HG03565 (cell line): ENCODE measurements at regions not wholly inside any gene's neighbourhood (a gene's known extent, or its start where the extent isn't known, plus 50 kb on each side); places are given as distances from the start of the nearest gene placed in this dataset.

ENCODE experiments used
- ATAC-seq: cut with Tn5 transposase; IDR thresholded peaks from one replicate; pipeline ENCODE4 v1.9.1; 2021; ENCODE audit warnings: mild to moderate bottlenecking, moderate library complexity; ENCODE audit not compliant: unreplicated experiment

GRCh38 chr3:154976072-154976983 lies 103.8 kb upstream of the MME start:
- ATAC-seq = no peak

GRCh38 chr3:154973851-154974250 lies 106.3 kb upstream of the MME start:
- no peak for ATAC-seq

GRCh38 chr3:154972951-154973350 lies 107.2 kb upstream of the MME start:
- ATAC-seq = no peak

- no peak for ATAC-seq
Observed at GRCh38 chr3:154971771-154972326, 108.3 kb upstream of the MME start.

DNA sequence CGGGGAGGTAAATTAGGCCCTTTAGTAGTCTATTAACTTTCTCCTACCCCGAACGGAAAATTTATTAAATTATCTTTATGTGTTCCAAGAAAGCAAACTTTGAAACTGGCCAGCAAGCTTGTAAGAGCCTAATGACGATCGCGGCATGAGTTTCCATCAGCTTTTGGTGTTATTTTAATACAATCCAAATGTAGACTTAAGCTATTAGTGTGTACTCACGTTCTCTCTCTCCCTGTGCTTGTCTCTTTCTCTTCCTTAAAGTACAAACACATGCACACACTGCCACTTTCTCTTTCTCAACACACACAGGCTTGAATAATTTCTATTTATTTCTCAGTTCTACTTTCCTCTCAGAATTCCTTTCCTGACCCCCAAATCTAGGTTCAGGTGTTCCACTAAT lies 108.8 kb upstream of the MME start:
- no peak for ATAC-seq

GRCh38 chr3:154970797-154971196 lies 109.3 kb upstream of the MME start:
- ATAC-seq = no peak

DNA sequence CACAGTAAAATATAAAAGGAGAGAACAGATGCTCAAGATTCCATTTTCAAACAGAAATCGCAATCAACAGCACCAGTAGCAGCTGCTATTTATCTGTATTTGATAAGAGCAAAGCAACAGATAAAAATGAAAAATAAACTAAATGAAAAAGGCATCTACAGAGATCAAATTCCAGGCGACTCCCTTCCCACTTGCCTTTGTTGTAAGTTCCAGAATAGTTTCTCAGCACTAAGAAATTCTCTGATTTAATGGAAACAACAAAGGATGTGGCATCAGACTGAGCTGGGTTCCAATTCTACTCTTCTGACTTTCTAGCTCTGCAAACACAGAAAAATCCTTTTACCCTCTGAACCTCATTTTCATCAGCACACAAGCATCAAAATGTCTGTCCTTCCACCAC lies 110.8 kb upstream of the MME start:
- no peak for ATAC-seq

DNA sequence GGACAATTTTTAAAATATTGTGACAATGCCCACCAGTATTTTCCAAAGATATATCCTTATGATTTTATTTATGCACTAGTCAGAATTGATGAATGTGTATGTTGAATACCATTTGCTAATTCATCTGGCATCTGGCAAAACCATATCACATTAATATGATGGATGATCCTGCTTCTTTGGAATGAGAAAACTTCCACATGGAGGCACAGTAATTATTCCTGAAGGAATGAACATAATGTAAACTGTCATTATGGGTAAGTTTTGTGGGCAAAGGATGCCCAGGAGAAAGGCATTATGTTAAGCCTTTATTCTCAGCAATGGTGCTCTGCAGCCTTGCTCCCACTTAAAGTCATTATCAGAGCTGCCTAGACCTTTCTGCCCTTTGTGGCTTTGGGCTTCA lies 113.0 kb upstream of the MME start:
- ATAC-seq = no peak

DNA sequence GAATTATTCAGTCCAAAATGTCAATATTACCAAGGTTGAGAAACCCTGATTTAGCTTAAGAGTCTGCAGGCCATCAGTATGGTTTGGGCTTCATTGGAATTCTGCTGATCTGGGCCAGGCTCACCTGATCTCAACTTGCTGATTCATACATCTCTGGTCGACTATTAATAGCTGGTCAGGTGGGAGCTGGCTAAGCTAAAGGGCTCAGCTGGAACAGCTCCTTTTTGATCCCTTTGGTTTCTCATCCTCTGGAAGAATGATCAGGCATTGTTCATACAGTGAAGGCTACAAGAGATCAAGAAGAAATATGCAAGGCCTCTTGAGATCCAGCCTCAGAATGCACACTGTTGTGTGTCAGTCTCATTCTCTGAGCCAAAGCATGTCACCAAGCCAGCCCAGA lies 123.3 kb upstream of the MME start:
- no peak for ATAC-seq

DNA sequence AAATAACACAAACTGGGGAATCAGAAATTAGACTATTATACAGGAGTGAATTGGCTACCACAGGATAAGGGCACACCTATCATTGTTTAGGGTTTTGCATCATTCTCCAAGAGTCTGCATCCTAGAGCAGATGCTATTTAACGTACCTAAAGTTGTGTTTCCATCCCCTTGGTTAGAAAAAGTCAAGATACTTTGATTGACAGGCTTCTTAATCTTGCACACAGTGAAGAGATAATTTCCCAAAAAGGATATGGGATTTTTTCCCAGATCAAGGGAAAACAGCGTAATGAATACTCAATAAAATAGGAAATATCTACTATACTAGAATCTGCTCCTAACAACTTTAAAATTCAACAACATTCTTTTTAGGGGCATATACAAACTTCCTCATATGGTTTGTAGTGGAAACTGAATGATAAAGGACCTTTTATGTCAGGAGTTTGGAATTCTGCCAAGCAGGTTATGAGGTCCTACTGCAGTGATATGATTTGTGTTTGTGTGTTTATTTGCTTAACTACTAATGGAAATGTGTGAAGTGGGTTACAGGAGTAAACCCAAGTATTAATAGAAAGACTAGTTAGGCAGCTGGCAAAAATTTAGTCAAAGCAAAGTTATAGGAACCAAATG lies 124.1 kb upstream of the MME start:
- ATAC-seq = no peak

DNA sequence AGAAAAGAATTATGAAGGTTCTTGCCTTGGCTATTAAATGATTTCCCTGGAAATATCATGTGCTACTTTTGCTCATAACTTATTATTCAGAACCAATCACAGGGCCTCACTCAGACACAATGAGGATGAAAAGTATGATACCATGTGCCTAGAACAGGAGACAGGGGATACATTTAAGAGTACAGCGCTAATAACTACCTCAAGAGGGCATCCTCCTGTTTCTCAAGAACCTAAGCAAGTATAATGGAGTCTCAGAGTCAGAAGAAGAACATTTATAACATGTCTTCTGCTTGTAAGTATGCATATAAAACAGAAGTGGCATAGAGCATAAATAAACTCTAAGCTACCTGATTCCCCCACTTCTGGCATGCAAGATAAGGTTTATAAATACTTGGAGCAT lies 125.4 kb upstream of the MME start:
- ATAC-seq = no peak

DNA sequence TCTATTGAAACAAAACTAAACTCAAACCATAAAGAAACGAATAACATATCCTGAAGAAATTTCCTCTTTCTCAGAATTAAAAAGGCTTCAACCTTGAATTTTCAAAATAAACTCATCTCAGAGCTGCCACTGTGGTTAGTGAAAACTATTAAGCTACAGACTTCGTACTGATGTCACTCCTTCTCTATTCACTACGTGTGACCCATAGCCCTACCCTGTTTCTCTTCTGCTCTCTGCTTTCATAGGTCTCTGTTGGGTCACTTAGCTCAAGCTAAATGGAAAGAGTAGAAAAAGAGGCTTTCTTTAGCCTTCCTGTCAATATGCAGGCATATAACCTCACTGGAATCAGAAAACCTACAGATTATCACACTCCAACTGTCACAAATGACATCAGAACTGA lies 126.6 kb upstream of the MME start:
- ATAC-seq = no peak

GRCh38 chr3:154952553-154952952 lies 127.6 kb upstream of the MME start:
- no peak for ATAC-seq

DNA sequence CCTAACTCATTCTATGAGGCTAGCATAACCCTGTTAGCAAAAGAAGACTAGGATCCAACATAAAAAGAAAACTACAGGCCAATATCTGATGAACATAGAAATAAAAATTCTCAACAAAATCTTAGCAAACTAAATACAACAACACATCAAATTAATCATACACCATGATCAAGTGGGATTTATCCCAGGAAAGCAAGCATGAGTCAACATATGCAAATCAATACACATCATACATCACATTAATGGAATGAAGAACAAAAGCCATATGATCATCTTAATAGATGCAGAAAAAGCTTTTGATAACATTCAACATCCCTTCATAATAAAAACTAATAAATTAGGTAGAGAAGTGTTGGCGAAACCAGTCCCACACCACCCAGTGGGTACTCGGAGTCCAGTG lies 136.1 kb upstream of the MME start:
- no peak for ATAC-seq

- no peak for ATAC-seq
Observed at GRCh38 chr3:154942827-154943226, 137.3 kb upstream of the MME start.

GRCh38 chr3:154936196-154936595 lies 143.9 kb upstream of the MME start:
- ATAC-seq = no peak

DNA sequence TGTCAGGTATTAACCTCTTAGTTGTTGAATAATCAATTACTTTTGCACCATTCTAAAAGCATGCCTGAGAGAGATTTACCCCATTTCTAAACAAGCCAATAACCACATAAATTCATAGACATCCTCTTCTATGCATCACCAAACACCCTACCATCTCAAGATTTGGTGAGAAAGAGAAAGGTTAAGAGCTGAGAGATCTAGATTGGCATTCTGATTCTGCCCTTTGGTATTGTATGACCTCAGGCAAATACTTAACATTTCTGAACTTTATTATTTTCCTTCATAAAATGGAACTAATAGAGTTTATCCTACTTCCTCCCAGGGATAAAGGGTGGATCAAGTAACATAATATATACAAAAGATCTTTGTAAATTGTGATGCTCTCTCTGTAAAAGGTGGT lies 146.5 kb upstream of the MME start:
- no peak for ATAC-seq

GRCh38 chr3:154932633-154933032 lies 147.5 kb upstream of the MME start:
- ATAC-seq = no peak

- ATAC-seq = no peak
Observed at GRCh38 chr3:154931484-154931883, 148.6 kb upstream of the MME start.

DNA sequence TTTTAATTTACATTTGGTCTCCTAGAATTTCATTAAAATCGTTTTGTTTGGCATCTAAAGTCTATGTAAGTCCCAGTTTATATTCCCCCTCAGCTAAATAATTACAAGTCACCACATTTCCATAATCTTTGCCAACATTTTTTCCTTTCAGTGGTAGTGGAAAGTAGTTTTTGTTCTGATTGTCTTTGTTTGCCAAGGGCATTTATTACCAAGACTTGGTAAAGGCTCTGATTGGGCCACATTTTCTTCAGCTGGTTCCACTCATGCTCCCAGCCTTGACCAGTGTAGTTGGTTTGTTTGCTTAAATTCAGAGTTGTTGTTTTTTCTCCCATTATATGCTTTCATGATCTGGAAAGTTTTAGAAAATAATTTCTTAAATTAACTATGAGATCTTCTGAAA lies 153.4 kb upstream of the MME start:
- no peak for ATAC-seq

GRCh38 chr3:154921351-154921750 lies 158.8 kb upstream of the MME start:
- ATAC-seq = no peak

GRCh38 chr3:154919226-154919625 lies 160.9 kb upstream of the MME start:
- no peak for ATAC-seq
